Duodenal mucosa (tissue), 2 donors: ENCODE measurements at regions not wholly inside any gene's neighbourhood (a gene's known extent, or its start where the extent isn't known, plus 50 kb on each side); places are given as distances from the start of the nearest gene placed in this dataset.

ENCODE experiments used
- H3K27ac ChIP-seq: one replicate; pipeline ENCODE4 v1.7.0; 2013; ENCODE audit warnings: low read depth, low read length
- H3K27me3 ChIP-seq, 2 donors: one replicate each; pipeline ENCODE4 v1.7.0; 2013; ENCODE audit warnings: low read length in 2 of 2, control low read depth in 1 of 2; ENCODE audit not compliant: insufficient read depth in 2 of 2, control insufficient read depth in 1 of 2
- H3K36me3 ChIP-seq, 2 donors: one replicate each; pipeline ENCODE4 v1.7.0; 2013; ENCODE audit warnings: low read length in 2 of 2, control low read depth in 1 of 2; ENCODE audit not compliant: insufficient read depth in 2 of 2, control insufficient read depth in 1 of 2
- H3K4me1 ChIP-seq, 2 donors: one replicate each; pipeline ENCODE4 v1.7.0; 2013; ENCODE audit warnings: low read length in 2 of 2, control low read depth in 1 of 2; ENCODE audit not compliant: insufficient read depth in 2 of 2, control insufficient read depth in 1 of 2
- H3K4me3 ChIP-seq, 2 donors: one replicate each; pipeline ENCODE4 v1.7.0; 2013; ENCODE audit warnings: low read length in 2 of 2, low read depth in 1 of 2
- H3K9ac ChIP-seq, 2 donors: one replicate each; pipeline ENCODE4 v1.7.0; 2013; ENCODE audit warnings: low read length in 2 of 2, low read depth in 1 of 2
- H3K9me3 ChIP-seq, 2 donors: one replicate each; pipeline ENCODE4 v1.7.0; 2013; ENCODE audit warnings: low read length in 2 of 2, control low read depth in 1 of 2; ENCODE audit not compliant: control insufficient read depth in 1 of 2

- H3K36me3 ChIP-seq = no peaks in the 10 kb centered on the region
- H3K4me1 ChIP-seq = no peaks in the 10 kb centered on the region
- H3K9ac ChIP-seq = no peak overlapping the region
- no peak overlapping the region for H3K27ac ChIP-seq
- no peak overlapping the region for H3K4me3 ChIP-seq
- H3K27me3 ChIP-seq = no peaks in the 10 kb centered on the region
- no peaks in the 10 kb centered on the region for H3K9me3 ChIP-seq
Observed at GRCh38 chr10:6920072-6921019, 340.3 kb upstream of the PRKCQ start.

DNA sequence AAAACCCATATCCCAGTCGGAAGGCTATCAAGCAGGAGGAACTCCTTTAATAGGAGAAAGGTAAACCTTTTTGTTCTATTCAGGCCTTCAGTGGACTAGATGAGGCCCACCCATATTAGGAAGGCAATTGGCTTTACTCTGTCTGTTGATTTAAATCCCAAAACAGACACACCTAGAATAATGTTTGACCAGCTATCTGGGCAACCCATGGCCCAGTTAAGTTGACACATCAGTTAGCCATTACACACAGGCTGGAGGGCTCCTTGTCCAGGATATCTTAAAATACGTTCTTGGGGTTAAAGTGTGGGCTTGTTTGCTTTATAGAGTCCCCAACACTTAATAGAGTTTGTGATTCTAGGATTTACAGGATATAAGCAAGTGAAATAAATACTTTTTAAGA, 339.0 kb upstream of the PRKCQ start:
- H3K27ac ChIP-seq = no peak overlapping the region
- H3K9ac ChIP-seq = no peak overlapping the region
- no peaks in the 10 kb centered on the region for H3K9me3 ChIP-seq
- H3K27me3 ChIP-seq = no peaks in the 10 kb centered on the region
- H3K36me3 ChIP-seq = no peaks in the 10 kb centered on the region
- H3K4me3 ChIP-seq = no peak overlapping the region
- no peaks in the 10 kb centered on the region for H3K4me1 ChIP-seq

GRCh38 chr10:6918305-6918704, 338.2 kb upstream of the PRKCQ start:
- H3K4me3 ChIP-seq = no peak overlapping the region
- H3K9ac ChIP-seq = no peak overlapping the region
- H3K27me3 ChIP-seq = no peaks in the 10 kb centered on the region
- no peaks in the 10 kb centered on the region for H3K4me1 ChIP-seq
- no peaks in the 10 kb centered on the region for H3K36me3 ChIP-seq
- H3K27ac ChIP-seq = no peak overlapping the region
- H3K9me3 ChIP-seq = no peaks in the 10 kb centered on the region

DNA sequence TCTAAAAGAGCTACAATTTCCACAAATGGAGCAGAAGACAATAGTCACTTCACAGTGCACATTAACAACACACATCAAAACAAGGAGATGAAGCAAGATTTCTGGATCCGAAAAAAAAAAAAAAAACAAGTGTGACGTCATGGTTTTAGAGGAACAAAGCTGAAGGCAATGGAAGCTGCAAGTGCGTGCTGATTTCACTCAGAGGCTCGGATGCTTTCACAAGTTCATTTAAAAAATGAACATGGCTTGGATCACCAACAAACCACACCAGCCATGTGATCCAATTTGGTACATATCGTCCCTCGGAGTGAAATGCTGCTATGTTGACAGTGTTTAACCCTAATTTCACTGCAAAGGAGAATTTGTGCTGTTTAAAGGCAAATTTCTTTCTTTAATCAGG, 337.0 kb upstream of the PRKCQ start:
- Histone ChIP-seq H3K9me3 (no peaks in the 10 kb centered on the region), H3K4me1 (no peaks in the 10 kb centered on the region), H3K36me3 (no peaks in the 10 kb centered on the region), H3K27ac (no peak overlapping the region), H3K27me3 (no peaks in the 10 kb centered on the region), H3K4me3 (no peak overlapping the region), H3K9ac (no peak overlapping the region)

DNA sequence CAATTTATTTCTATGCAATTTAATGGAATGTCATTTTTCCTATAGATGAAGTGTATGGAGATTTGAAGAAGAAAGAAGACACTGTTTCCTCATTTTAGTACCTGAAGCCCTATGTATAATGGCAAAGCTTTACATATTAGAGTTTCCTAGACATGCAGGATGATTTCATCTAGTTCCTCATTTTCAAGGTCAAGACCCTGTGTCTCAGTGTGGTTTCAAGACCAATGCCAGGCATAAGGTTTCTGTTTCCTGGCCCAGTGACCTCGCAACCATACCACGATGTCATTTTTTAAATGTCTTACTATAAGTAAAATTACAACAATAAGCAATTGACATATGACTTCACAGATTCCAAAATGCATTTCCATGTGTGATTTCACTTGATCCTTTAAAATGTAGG, 336.5 kb upstream of the PRKCQ start:
- no peaks in the 10 kb centered on the region for H3K4me1 ChIP-seq
- no peak overlapping the region for H3K27ac ChIP-seq
- H3K9me3 ChIP-seq = no peaks in the 10 kb centered on the region
- H3K27me3 ChIP-seq = no peaks in the 10 kb centered on the region
- no peaks in the 10 kb centered on the region for H3K36me3 ChIP-seq
- no peak overlapping the region for H3K4me3 ChIP-seq
- H3K9ac ChIP-seq = no peak overlapping the region

GRCh38 chr10:6915307-6915706, 335.2 kb upstream of the PRKCQ start:
- no peak overlapping the region for H3K4me3 ChIP-seq
- H3K27me3 ChIP-seq = no peaks in the 10 kb centered on the region
- no peak overlapping the region for H3K9ac ChIP-seq
- H3K4me1 ChIP-seq = no peaks in the 10 kb centered on the region
- no peaks in the 10 kb centered on the region for H3K36me3 ChIP-seq
- no peak overlapping the region for H3K27ac ChIP-seq
- H3K9me3 ChIP-seq = no peaks in the 10 kb centered on the region

- H3K36me3 ChIP-seq = no peaks in the 10 kb centered on the region
- H3K9me3 ChIP-seq = peaks cover 0 to 4% of the 10 kb centered on the region in 2 donors
- H3K27ac ChIP-seq = no peak overlapping the region
- no peaks in the 10 kb centered on the region for H3K27me3 ChIP-seq
- no peak overlapping the region for H3K4me3 ChIP-seq
- H3K9ac ChIP-seq = no peak overlapping the region
- H3K4me1 ChIP-seq = no peaks in the 10 kb centered on the region
Observed at GRCh38 chr10:6912929-6913328, 332.9 kb upstream of the PRKCQ start.

- Histone ChIP-seq H3K9ac (no peak overlapping the region), H3K4me1 (no peaks in the 10 kb centered on the region), H3K27ac (no peak overlapping the region), H3K9me3 (peaks cover 0 to 4% of the 10 kb centered on the region in 2 donors), H3K36me3 (no peaks in the 10 kb centered on the region), H3K4me3 (no peak overlapping the region), H3K27me3 (no peaks in the 10 kb centered on the region)
Observed at GRCh38 chr10:6912424-6912823, 332.3 kb upstream of the PRKCQ start.

- peaks cover 0 to 4% of the 10 kb centered on the region in 2 donors for H3K9me3 ChIP-seq
- no peaks in the 10 kb centered on the region for H3K4me1 ChIP-seq
Observed at GRCh38 chr10:6912021-6912420, 331.9 kb upstream of the PRKCQ start.

DNA sequence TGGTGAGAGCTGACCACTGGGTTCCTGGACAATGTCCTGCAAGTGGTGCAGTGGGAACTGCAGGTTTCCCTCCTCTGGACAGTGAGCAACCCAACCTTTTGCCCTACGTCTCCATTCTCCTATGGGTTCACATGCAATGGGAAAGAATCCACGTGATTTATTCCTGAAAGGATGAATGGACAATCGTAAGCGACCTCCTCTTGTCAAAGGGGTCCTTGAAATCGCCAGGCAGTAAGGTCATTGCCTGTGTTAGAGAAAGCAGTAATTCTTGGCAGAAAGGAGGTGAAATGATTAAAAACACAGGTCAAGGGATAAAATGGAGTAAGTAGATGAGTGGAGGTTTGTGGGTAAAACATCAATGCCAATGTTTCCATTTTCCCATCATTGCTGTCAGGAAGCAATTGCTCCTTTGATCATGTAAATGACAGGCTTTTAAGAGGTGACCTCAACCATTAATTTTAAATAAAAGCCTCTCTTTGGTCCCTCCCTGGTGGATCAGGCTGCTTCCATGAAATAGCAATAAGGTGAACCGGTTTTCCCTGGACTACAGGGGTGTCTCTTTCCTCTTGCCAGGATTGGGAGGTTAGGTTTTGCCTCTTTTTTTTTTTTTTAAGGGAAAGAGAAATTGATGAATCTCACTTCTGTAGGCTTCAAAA, 330.0 kb upstream of the PRKCQ start:
- Histone ChIP-seq H3K9ac (no peak overlapping the region), H3K4me1 (no peaks in the 10 kb centered on the region), H3K27me3 (no peaks in the 10 kb centered on the region), H3K9me3 (peaks cover 0 to 4% of the 10 kb centered on the region in 2 donors), H3K4me3 (no peak overlapping the region), H3K27ac (no peak overlapping the region), H3K36me3 (no peaks in the 10 kb centered on the region)

More at GRCh38 chr10:6912021-6912420, 331.9 kb upstream of the PRKCQ start:
- Histone ChIP-seq H3K36me3 (no peaks in the 10 kb centered on the region), H3K27me3 (no peaks in the 10 kb centered on the region), H3K27ac (no peak overlapping the region), H3K4me3 (no peak overlapping the region), H3K9ac (no peak overlapping the region)
